Neutrophil (primary cell): ENCODE measurements at regions not wholly inside any gene's neighbourhood (a gene's known extent, or its start where the extent isn't known, plus 50 kb on each side); places are given as distances from the start of the nearest gene placed in this dataset.

Experiments used
- H3K27ac ChIP-seq: fragments of 200-600 bp; sonication (generic); 2 replicates; pipeline ENCODE4 v1.5.1; 2016; ENCODE audit warnings: mild to moderate bottlenecking, moderate library complexity
- H3K27me3 ChIP-seq: fragments of 200-600 bp; sonication (generic); 2 replicates; pipeline ENCODE4 v1.6.0; 2016; ENCODE audit warnings: mild to moderate bottlenecking
- H3K36me3 ChIP-seq: fragments of 200-600 bp; sonication (generic); 2 replicates; pipeline ENCODE4 v1.5.1; 2017
- H3K4me1 ChIP-seq, 2 experiments: fragments of 200-600 bp in 1 of 2; sonication (generic) in 1 of 2; 1 replicate in 1 of 2; 2 replicates in 1 of 2; pipeline versions ENCODE4 v1.5.1 to v1.6.1; 2013 to 2016; ENCODE audit warnings: low read depth in 1 of 2, low read length in 1 of 2, mild to moderate bottlenecking in 1 of 2, moderate library complexity in 1 of 2; ENCODE audit not compliant: control insufficient read depth in 1 of 2, insufficient read depth in 1 of 2
- H3K4me3 ChIP-seq, 2 experiments: fragments of 200-600 bp in 1 of 2; sonication (generic) in 1 of 2; 1 replicate in 1 of 2; 2 replicates in 1 of 2; pipeline ENCODE4 v1.5.1; 2013 to 2016; ENCODE audit warnings: low read depth in 1 of 2, low read length in 1 of 2, mild to moderate bottlenecking in 1 of 2, moderate library complexity in 1 of 2
- H3K9me3 ChIP-seq: fragments of 200-600 bp; sonication (generic); 2 replicates; pipeline ENCODE4 v1.5.1; 2016
- CTCF ChIP-seq: fragments of 200-600 bp; sonication (generic); IDR thresholded peaks from 2 replicates; pipeline ENCODE4 v1.5.1; 2016; ENCODE audit warnings: antibody characterized with exemption

GRCh38 chr5:156170351-156170961 lies 156.5 kb upstream of the SGCD start:
- Histone ChIP-seq H3K9me3 (no peaks in the 10 kb centered on the region), H3K4me3 (no peak overlapping the region), H3K27me3 (no peaks in the 10 kb centered on the region), H3K4me1 (no peaks in the 10 kb centered on the region), H3K27ac (no peak overlapping the region), H3K36me3 (no peaks in the 10 kb centered on the region)
- TF ChIP-seq CTCF = no peak

- no peak for TF ChIP-seq CTCF
- H3K9me3 ChIP-seq = no peaks in the 10 kb centered on the region
- no peaks in the 10 kb centered on the region for H3K4me1 ChIP-seq
- no peak overlapping the region for H3K4me3 ChIP-seq
- no peaks in the 10 kb centered on the region for H3K27me3 ChIP-seq
- H3K36me3 ChIP-seq = no peaks in the 10 kb centered on the region
- H3K27ac ChIP-seq = no peak overlapping the region
Observed at GRCh38 chr5:156174225-156174624, 152.7 kb upstream of the SGCD start.

GRCh38 chr5:156178117-156178516 lies 148.8 kb upstream of the SGCD start:
- Histone ChIP-seq H3K4me1 (no peaks in the 10 kb centered on the region), H3K27me3 (no peaks in the 10 kb centered on the region), H3K4me3 (no peak overlapping the region), H3K36me3 (no peaks in the 10 kb centered on the region), H3K9me3 (no peaks in the 10 kb centered on the region), H3K27ac (no peak overlapping the region)
- TF ChIP-seq CTCF = no peak

GRCh38 chr5:156181656-156182055 lies 145.3 kb upstream of the SGCD start:
- no peaks in the 10 kb centered on the region for H3K9me3 ChIP-seq
- H3K36me3 ChIP-seq = no peaks in the 10 kb centered on the region
- no peak for TF ChIP-seq CTCF
- no peaks in the 10 kb centered on the region for H3K4me1 ChIP-seq
- H3K4me3 ChIP-seq = no peak overlapping the region
- H3K27me3 ChIP-seq = no peaks in the 10 kb centered on the region
- no peak overlapping the region for H3K27ac ChIP-seq

- no peaks in the 10 kb centered on the region for H3K36me3 ChIP-seq
- H3K9me3 ChIP-seq = no peaks in the 10 kb centered on the region
- TF ChIP-seq CTCF = no peak
- no peak overlapping the region for H3K27ac ChIP-seq
- H3K4me1 ChIP-seq = no peaks in the 10 kb centered on the region
- no peaks in the 10 kb centered on the region for H3K27me3 ChIP-seq
- no peak overlapping the region for H3K4me3 ChIP-seq
Observed at GRCh38 chr5:156182174-156182967, 144.6 kb upstream of the SGCD start.
